ENCODE measurements at regions not wholly inside any gene's neighbourhood (a gene's known extent, or its start where the extent isn't known, plus 50 kb on each side); places are given as distances from the start of the nearest gene placed in this dataset.
"Not testable (repeated sequence)": the region's sequence is repeated elsewhere in the genome, so short reads cannot be mapped to it uniquely, and the experiment has no call there.

- TF ChIP-seq TCF4 (CRISPR knock-in tag; IDR thresholded peaks at IDR 0.05; ENCODE audit: borderline replicate concordance); ZNF70 (CRISPR knock-in tag; IDR thresholded peaks at IDR 0.05); PATZ1 (CRISPR knock-in tag; IDR thresholded peaks at IDR 0.05; ENCODE audit: borderline replicate concordance); CSDC2 (CRISPR knock-in tag; IDR thresholded peaks at IDR 0.05); RARB (CRISPR knock-in tag; IDR thresholded peaks at IDR 0.05); ARNTL (CRISPR knock-in tag; IDR thresholded peaks at IDR 0.05; ENCODE audit: borderline replicate concordance, low read depth); ZFP30 (CRISPR knock-in tag; IDR thresholded peaks at IDR 0.05); PPARA (CRISPR knock-in tag; IDR thresholded peaks at IDR 0.05; ENCODE audit: borderline replicate concordance): not testable (repeated sequence)
Measured at GRCh38 chr11:13614918-13615317, 53.5 kb upstream of the FAR1 start.
